ENCODE measurements at regions not wholly inside any gene's neighbourhood (a gene's known extent, or its start where the extent isn't known, plus 50 kb on each side); places are given as distances from the start of the nearest gene placed in this dataset.

GRCh38 chr3:96214941-96215340 is 599.5 kb upstream of the EPHA6 start:
- Histone ChIP-seq H3K4me3 (ENCODE audit: low read depth, low read length) (no peak overlapping the region), H3K36me3 (ENCODE audit: control insufficient read depth, insufficient read depth, low read length) (no peaks in the 10 kb centered on the region), H3K27me3 (ENCODE audit: control insufficient read depth, insufficient read depth, low read length) (no peaks in the 10 kb centered on the region)
- FAIRE-seq, result no peak
- TF ChIP-seq CTCF (IDR thresholded peaks at IDR 0.05; ENCODE audit: insufficient read depth, low read length, severe bottlenecking), result no peak
- peak; percentile 54 for DNase-seq (ENCODE audit: low read depth)

GRCh38 chr3:96225494-96225893 is 588.9 kb upstream of the EPHA6 start:
- DNase-seq (ENCODE audit: low read depth) (no peak), FAIRE-seq (no peak)
- TF ChIP-seq CTCF (IDR thresholded peaks at IDR 0.05; ENCODE audit: insufficient read depth, low read length, severe bottlenecking), result no peak

GRCh38 chr3:96233679-96234078 is 580.7 kb upstream of the EPHA6 start:
- H3K36me3 ChIP-seq (ENCODE audit: control insufficient read depth, insufficient read depth, low read length), result no peaks in the 10 kb centered on the region
- no peak for FAIRE-seq
- no peak for DNase-seq (ENCODE audit: low read depth)
- H3K4me3 ChIP-seq (ENCODE audit: low read depth, low read length), result no peak overlapping the region
- H3K27me3 ChIP-seq (ENCODE audit: control insufficient read depth, insufficient read depth, low read length), result no peaks in the 10 kb centered on the region
- no peak for TF ChIP-seq CTCF (IDR thresholded peaks at IDR 0.05; ENCODE audit: insufficient read depth, low read length, severe bottlenecking)

More at GRCh38 chr3:96225494-96225893, 588.9 kb upstream of the EPHA6 start:
- no peak overlapping the region for H3K4me3 ChIP-seq (ENCODE audit: low read depth, low read length)
- no peaks in the 10 kb centered on the region for H3K27me3 ChIP-seq (ENCODE audit: control insufficient read depth, insufficient read depth, low read length)
- H3K36me3 ChIP-seq (ENCODE audit: control insufficient read depth, insufficient read depth, low read length), result no peaks in the 10 kb centered on the region

- H3K27me3 ChIP-seq (ENCODE audit: control insufficient read depth, insufficient read depth, low read length), result no peaks in the 10 kb centered on the region
- no peak for FAIRE-seq
- no peak for TF ChIP-seq CTCF (IDR thresholded peaks at IDR 0.05; ENCODE audit: insufficient read depth, low read length, severe bottlenecking)
- H3K4me3 ChIP-seq (ENCODE audit: low read depth, low read length), result no peak overlapping the region
- no peak for DNase-seq (ENCODE audit: low read depth)
- no peaks in the 10 kb centered on the region for H3K36me3 ChIP-seq (ENCODE audit: control insufficient read depth, insufficient read depth, low read length)
Measured at GRCh38 chr3:96236522-96236921, 577.9 kb upstream of the EPHA6 start.

GRCh38 chr3:96259299-96259698 is 555.1 kb upstream of the EPHA6 start:
- FAIRE-seq, result no peak
- Histone ChIP-seq H3K36me3 (ENCODE audit: control insufficient read depth, insufficient read depth, low read length) (no peaks in the 10 kb centered on the region), H3K27me3 (ENCODE audit: control insufficient read depth, insufficient read depth, low read length) (no peaks in the 10 kb centered on the region), H3K4me3 (ENCODE audit: low read depth, low read length) (no peak overlapping the region)
- DNase-seq (ENCODE audit: low read depth), result no peak
- TF ChIP-seq CTCF (IDR thresholded peaks at IDR 0.05; ENCODE audit: insufficient read depth, low read length, severe bottlenecking), result no peak

GRCh38 chr3:96264701-96265100 is 549.7 kb upstream of the EPHA6 start:
- peak; percentile 25 for DNase-seq (ENCODE audit: low read depth)
- H3K4me3 ChIP-seq (ENCODE audit: low read depth, low read length), result no peak overlapping the region
- no peaks in the 10 kb centered on the region for H3K27me3 ChIP-seq (ENCODE audit: control insufficient read depth, insufficient read depth, low read length)
- TF ChIP-seq CTCF (IDR thresholded peaks at IDR 0.05; ENCODE audit: insufficient read depth, low read length, severe bottlenecking), result no peak
- FAIRE-seq, result no peak
- H3K36me3 ChIP-seq (ENCODE audit: control insufficient read depth, insufficient read depth, low read length), result no peaks in the 10 kb centered on the region
